ENCODE measurements at regions not wholly inside any gene's neighbourhood (a gene's known extent, or its start where the extent isn't known, plus 50 kb on each side); places are given as distances from the start of the nearest gene placed in this dataset.
"Not testable (repeated sequence)": the region's sequence is repeated elsewhere in the genome, so short reads cannot be mapped to it uniquely, and the experiment has no call there.

DNA sequence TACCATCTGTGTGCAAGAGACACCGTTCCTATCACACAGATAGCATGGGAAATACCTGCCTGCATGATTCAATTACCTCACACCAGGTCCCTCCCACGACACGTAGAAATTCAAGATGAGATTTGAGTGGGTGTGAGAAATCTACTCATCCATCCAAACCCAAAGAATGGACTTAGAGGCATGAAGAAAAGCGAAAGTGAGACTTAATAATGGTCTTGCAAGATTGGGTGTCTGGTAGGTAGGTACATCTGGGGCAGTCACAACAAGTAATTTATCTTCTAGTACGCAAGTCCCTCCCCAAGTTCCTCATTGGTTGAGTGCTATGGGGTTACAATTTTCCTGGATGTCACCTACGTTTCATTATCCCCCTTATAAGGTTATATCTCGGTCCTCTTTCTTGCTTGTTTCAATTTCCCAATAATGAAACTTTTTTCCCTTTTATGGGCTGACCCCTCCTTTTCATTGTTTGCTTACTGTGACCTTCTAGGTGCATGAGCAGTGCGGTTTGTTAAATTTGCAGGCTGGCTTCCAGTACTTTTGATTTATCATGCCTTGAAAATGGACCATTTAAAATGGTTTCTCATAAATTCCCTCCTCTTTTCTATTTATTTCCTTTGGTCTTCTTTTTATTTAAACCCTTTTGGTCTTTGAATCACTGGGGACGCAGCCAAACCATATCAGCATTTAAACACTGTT is 63.1 kb upstream of the ZNF658 start:
- DNase-seq, result not testable (repeated sequence)

Data from left hindlimb (tissue), 1 donor.